Right lung (tissue), 2 donors: ENCODE measurements at regions not wholly inside any gene's neighbourhood (a gene's known extent, or its start where the extent isn't known, plus 50 kb on each side); places are given as distances from the start of the nearest gene placed in this dataset.
"Not testable (repeated sequence)": the region's sequence is repeated elsewhere in the genome, so short reads cannot be mapped to it uniquely, and the experiment has no call there.

Source experiments
- DNase-seq, 2 donors: peaks; one replicate each; pipeline ENCODE4 v3.0.0-alpha.2; 2013

DNA sequence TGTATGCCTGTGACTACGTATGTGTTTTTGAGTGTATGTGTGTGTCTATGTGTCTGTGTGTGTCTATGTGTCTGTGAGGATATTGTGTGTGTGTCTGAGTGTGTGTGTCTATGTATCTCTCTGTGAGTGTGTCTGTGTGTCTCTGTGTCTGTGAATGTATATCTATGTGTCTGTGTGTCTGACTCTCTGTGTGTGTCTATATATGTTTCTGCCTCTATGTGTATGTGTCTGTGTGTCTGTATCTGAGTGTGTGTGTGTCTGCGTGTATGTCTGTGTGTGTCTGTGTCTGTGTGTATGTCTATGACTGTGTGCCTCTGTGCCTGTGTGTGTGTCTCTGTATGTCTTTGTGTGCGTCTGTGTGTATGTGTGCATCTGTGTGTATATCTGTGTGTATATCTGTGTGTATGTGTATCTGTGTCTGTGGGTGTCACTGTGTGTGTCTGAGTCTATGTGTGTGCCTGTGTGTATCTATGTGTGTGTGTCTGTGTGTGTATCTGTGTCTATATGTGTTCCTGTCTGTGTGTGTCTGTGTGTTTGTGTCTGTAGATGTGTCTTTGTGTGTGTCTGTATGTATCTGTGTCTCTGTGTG is 172.7 kb downstream of the MYCN start:
- DNase-seq, result no peak

DNA sequence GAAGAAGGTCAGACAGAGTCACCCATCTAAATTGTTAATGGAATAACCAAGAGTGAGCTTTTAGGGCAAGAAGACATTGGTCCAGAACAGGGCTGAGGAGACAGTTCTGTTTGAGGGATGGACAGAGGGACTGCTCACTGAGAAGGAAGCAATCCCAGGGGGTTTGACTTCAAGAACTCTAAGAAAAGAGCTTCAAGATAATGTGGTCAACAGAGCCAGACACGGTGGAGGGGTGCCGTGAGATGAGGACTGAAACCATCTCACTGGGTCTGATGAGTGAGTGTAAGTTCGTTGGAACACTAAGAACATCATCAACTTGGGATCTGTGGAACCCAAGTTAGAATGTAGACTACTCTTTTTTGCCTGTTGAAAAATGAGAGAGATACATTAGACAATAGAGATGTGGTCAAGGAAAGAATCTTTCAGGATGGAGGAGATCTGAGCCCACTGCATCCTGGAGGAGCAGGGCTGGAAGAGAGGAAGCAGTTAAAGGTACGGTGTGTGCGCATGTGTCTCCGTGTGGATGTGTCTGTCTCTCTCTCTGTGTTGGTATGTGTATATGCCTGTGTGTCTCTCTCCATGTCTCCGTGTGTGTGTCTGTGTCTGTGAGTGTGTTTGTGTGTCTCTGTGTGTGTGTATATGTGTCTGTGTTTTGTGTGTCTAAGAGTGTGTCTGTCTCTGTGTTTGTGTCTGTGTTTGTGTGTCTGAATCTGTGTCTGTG is 172.1 kb downstream of the MYCN start:
- no peak for DNase-seq

DNA sequence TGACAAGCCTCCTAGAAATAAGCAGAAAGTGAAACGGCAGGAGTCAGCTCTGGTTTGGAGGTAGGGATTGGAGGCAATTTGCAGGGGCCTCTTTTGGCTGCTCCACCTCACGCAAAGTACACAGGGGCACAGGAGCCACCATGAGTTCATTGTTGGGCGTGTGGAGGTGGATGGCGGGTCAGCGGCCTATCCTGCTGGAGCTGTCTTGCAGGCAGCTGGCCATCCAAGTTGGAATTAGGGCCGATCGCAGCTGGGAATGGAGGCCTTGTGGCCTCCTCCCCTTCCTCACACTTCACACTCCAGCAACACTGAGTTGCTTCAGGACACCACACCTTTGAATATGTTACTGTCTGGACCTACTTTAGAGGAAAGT is 171.5 kb downstream of the MYCN start:
- DNase-seq, result no peak

DNA sequence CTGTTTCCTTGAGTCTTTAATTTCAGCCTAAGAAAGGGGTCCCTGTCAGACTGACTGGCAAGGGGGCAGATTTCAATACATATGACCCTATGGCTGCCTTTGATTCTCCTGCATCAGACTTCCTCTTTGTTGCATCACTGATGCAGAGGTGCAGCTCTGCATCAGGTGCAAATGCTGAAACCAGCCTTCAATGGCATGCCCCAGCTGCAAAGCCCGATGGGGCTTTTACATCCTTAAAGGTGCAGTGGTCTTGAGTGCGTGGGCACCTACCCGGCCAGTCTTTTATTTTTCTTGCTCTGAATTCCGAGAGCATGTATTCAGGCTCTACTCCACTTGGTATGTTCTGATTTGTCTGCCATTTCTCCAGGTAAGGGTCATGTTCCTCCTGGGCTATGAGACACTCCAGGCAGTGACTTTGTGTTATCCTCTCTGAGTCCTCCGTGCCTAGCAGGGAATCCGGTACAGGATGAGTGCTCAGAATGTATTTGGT is 169.5 kb downstream of the MYCN start:
- DNase-seq, result no peak

DNA sequence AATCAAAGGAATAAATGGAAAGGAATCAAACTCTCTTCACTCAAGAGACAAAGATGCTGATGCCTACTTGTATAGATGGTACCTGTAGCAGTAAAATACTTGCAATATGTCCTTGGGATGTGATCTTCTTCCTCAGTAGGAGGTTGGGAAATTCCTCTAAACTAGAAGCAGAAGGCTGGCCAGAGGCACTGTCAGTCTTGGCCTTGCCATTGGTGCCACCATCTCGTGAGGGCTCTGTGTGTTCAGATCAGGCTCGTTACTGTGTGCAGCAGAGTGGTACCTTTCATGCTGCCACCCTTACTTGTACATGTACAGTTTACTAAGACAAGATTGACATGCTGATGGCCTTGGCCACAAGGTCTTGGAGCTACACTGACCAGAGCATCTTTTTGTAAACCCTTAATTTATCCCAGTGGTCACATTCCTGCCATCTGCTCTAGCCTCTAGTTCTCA is 169.0 kb downstream of the MYCN start:
- DNase-seq, result no peak

DNA sequence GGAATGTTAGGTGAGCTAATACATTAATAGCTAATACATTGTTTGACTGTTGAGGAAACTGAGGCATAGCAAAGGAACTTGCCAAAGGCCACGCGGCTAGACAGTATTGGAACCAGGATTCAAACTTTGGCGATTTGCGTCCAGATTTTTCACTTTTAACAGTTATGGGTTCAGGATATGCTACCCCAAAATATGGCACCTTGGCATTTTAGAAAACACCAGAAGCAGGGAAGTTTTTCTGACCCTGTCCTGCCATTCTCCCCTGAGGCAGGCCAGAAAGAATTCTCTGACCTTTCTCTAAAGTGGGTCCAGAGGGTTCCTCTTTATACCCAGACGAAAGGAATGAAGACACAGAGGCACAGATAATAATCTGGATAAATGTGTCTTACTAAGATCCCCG is 166.9 kb downstream of the MYCN start:
- no peak for DNase-seq

DNA sequence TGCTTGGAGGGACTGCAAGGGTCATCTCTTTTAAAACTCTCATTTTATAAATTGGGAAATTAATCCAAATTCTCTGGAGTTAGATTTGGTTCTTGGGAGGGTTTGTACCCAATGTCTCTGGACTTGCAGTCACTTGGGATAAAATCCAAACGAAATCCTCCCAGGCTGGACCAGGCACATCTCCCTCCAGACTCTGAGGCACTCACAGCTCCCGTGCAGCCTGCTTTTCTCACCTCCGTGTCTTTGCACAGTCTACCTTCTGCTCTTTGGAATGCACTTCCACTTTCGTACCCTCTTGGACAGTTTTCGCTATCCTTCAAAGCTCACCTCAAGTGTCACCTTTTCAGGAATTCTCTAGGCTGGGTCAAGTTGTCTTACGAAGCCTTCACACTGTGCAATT is 166.3 kb downstream of the MYCN start:
- DNase-seq, result no peak

DNA sequence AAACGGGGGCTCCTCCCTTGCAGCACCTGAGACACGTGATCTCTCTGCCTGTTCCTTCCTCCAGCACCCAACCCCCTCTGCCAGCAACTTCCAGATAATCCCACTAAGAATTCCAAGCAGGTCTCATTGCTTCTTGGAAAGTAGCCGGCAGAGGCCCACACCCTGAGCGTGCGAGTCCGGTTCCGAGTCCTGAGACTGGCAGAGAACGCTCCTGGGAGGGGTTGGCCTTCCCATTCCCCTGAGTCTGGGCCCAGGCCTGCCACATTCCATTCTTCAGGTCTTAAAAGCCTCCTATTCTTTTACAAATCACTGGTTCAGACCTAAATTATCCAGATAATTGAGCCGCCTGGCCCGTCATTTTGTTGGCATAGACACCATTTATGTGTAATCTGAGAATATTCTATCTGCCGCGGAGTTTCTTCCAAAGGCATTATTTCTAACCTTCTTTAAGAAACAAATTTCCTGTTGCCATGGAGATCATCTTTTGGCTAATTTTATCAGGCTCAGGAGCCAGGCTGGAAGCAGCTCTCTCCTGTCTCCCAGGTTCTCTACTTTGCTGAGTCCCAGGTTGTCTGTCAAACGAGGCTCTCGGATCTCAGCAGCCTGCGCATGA is 165.4 kb downstream of the MYCN start:
- no peak for DNase-seq

DNA sequence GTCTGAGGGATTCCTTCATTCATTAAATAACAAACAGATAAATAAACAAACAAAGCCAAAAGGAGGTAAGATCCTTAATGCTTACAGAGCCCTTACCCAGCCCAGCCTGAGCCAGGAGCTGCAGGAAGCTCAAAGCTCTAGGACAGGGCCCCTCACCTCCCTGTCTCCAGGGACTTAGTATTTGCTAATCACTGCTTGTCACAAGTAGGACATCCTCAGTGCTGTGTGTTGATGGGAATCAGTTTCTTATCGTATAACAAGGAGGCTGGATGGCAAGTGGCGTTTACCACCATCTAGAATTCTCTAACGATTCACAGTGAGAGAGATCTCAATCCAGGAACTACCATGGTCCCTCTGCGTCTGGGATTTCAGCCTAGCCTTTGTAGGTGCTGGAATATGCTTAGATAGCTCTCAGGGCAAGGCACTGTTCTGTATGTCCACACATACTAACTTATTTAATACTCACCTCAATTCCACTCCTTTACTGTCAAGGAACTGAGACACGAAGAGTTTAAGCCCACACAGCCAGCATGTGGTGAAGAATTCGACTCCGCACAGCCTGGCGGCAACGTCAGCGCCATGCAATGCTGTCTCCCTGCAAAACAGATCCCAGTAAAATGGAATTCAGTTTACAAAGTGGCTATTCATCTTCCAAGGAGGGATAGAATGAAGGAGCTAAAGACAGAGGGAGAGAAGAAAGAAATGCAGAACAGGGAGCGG is 164.8 kb downstream of the MYCN start:
- no peak for DNase-seq

DNA sequence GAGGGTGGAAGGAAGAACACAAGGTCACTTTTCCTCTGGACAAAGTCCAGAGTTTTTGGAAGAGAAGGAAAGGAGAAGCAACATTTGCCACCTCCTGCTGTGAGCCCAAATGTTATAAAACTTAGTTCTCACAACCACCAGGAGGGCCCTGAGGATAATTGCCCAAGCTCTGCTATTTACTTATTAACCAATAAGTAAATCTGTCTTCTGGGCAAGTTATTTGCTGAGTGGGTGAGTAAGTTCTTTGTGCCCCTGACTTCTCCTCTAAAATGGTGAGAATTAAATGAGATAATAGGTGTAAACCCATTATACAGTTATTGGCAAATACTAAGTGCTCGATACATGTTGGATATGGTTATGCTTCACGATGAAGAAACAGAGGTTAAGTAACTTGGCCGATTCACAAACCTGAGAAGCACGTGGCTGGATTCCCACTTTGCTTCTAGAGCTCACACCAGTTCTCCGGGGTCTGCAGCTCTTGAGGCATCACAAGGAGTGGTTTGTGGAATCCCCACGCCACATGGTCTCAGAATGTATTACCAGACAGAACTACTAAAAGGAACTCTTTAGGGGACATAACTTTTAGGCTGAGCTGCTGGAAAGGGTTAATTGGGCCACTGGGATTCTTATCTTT is 164.1 kb downstream of the MYCN start:
- no peak for DNase-seq

DNA sequence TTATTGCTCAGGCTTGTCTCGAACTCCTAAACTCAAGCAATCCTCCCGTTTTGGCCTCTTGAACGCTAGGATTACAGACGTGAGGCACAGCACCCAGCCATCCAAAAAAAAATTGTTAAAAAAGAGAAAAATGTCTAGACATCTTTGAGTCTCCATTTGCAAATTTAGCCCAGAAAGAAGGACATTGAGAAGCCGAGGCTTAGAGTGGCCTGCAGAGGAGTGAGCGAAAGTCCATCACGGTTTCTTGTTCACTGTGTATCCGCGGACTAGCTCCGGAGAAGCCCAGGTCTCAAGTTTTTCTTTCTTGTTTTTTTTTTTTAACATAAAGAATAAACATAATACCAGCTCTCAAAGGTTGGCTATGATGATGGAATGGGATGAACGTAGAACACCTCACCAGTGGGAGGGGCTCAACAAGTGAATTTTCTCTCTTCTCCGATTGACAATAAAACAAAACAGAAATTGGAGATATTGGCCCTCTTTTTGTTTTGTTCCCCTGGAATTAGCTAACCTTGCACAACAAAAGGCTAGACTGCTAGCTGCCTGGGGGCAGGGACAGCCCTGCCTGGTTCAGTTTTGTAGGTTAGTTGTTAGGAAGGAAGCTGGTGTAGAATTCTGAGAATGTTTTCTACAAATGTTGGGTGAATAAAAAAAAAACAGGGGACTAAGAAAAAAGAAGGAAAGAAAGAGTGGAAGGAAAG is 163.4 kb downstream of the MYCN start:
- DNase-seq, result no peak

DNA sequence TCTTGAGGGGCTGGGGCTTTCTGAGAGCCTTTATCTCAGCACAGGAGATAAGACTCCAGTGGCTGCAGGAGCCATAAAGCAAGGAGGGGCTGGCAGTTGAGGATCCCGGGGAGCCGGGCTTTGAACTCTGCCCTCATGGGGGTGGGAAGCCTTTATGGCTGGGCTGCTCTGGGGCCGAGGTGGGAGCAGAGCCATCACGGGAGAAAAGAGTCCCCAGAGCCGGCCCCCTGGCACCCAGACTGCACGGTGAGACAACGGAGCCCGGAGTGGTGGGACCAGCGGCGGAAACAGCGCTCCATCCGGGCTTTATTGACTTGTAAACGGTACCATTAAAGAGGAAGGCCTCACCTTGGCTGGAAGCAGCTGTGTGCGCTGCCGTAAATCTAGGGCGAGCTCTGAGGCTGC is 162.6 kb downstream of the MYCN start:
- DNase-seq, result no peak

DNA sequence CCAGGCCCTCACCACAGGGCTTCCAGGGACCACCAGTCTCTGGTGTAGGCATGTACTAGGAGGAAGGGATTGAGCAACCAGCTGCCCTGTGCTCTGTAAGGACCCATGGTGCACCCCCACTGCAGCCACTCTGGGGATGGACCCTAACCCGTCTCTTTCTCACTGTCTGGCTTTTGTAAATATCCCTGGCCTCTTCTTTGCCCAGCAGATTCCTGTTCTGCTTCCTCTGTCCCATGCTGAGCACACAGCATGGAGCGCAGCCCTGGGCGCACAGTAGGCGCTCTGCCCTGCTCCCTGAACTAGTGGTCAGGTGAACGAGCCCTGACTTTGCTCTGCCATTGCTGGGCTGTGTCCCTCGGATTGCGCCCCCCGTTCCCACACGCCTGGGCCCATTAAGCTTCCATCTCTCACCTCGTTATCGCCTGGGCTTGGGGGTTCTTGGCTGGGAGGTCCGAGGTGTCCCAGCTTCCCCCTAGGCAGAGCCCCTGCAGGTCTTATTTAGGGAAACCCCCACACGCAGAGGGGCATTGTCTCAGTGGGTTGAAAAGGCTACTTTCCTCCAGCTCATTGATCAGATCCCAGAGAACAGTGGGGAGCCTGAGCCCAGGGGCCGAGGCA is 162.1 kb downstream of the MYCN start:
- no peak for DNase-seq

DNA sequence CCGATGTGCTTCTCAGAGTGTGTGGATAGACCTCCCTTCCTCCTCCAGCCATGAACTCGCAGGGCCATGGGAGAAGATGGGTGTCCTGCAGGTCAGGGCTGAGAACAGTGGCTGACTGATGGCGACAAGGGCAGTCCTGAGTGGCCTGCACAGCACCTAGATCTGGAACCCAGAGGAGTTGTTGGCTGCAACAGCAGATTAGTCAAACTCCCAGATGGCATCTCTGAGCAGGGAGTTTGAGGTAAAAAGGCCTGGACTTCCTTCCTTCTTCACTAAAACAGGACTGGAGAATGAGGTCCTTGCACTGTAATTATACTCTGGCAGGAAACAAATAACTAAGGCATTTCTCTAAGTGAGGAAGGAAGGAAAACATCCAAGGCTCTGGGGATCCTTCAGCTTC is 160.8 kb downstream of the MYCN start:
- DNase-seq, result no peak

DNA sequence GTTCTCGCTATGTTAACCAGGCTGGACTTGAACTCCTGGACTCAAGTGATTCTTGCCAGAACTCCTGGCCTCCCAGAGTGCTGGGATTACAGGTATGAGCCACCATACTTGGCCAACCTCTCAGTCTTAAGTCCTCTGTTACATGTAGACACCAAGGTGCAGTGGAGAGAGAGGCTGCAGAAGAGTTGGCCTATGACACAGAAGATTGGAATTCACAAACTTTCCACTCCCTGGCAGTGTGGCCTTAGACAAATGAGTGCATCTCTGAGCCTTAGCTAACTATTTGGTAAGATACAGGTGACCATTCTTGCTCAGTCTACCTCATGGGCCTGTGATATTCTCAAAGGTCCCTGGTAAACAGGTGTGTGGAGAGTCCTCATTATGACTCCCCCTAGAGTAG is 159.7 kb downstream of the MYCN start:
- DNase-seq, result no peak

DNA sequence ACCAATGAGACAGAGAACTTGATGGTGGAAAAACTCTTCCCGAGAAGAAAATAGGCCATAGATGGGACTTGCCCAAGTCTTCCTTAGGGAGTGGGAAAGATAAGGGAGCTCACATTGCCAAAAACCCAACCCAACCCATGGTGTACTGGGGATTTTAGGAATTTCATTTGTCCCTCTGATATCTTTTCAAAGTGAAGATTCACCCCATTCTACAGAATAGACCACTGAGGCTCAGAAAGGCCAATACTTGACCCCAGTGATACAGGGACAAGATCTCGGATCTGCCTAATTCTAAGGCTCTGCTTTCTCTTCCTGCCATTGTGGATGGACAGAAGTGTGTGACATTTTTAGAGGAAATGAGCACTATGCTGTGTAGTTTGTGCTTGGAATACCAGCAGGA is 159.0 kb downstream of the MYCN start:
- no peak for DNase-seq

DNA sequence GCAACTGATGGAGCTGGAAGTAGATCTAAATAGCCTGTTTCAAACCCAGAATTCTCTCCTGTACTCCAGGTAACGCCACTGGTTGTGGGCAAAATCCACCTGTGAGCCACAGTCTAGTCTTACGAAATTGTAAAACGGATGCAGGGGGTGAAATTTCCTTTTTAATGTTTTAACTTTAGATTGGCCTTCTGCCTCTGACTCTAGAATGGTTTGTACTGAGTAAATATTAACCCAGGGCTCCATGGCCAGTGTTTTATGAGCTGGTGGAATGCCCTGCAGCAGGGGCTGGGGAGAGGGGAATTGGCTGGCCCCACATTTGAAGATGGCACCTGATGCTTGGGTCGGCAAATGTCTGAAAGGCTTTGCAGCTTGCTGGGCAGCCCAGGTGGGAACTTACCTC is 156.6 kb downstream of the MYCN start:
- DNase-seq, result no peak

DNA sequence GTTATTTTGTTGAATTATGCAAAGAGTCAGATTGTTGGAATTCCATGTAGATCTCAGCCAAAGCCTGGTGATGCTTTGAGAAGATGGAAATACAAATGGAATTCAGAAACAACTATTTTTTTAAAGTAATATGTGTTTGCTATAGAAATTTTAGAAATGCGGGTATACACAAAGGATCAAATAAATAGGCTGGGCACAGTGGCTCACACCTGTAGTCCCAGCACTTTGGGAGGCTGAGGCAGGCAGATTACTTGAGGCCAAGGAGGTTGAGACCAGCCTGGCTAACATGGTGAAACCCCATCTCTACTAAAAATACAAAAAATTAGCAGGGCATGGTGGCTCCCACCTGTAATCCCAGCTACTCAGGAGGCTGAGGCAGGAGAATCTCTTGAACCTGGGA is 155.1 kb downstream of the MYCN start:
- not testable (repeated sequence) for DNase-seq

DNA sequence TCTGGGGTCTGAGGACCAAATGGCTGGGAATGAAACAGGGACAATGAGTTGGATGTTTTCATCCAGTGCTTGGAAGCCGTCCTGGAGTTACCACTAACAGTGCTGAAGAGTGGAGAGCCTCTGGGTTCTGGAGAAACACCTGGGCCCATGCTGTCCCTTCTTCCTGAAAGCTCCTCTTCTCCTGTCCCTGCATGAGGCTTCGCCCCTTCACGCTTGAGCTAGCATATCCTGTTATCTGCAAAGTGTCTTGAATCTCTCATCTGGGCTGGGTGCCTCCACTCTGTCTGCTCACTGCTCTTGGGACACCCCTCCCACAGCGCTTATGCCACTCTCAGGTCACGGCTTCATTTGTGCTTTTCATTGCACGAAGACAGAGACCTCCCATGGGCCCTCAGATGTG is 154.5 kb downstream of the MYCN start:
- no peak for DNase-seq

DNA sequence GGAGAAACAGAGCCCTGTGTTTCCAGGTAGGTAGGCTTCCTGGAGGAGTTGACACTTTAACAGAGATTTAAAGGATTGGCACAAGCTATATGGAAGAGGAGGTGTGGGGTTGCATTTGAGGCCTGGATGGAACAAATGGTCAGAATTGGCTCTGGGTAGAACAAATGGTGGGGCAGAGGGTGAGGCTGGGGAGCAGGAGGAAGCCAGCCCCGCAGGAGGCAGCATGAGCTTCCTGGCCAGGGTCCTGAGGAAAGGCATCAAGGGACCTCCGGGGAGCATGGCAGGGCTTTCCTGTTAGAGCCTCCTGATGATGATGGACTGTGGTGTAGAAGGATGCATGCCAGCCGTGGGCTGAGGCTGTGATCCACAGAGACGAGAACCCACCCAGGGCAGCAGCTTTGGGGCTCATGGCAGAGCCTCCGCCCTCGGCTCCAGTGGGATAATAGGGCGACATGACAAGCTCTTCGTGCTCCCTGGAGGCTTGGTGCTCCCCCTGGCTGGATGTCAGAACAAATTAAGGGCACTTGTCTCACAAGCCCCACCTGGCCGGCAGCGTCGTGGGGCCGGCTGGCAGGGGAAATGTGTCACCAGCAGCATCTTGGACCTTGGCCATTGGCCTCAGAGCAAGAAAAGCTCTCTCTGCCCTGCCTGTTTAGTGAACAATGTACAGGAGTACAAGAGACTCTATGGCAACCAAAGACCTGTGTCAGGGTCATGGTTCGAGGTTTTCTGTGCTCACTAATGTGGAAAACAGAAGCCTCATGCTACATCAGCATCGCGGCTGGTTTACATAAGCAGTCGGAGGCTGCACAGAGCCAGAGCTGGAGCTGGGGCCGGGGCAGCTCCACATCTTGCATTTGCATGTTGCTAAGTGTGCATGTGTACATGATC is 153.5 kb downstream of the MYCN start:
- DNase-seq, result no peak
